GM23248 (cell line): ENCODE measurements at regions not wholly inside any gene's neighbourhood (a gene's known extent, or its start where the extent isn't known, plus 50 kb on each side); places are given as distances from the start of the nearest gene placed in this dataset.
A peak's percentile ranks its signal among the peaks of the same experiment; 100 is the strongest.

Experiments
- DNase-seq: peaks from one replicate; pipeline ENCODE4 v3.0.0-alpha.2; 2015
- H2AFZ ChIP-seq: fragments of 200-600 bp; sonication (generic); 2 replicates; pipeline ENCODE4 v1.6.1; 2016; ENCODE audit warnings: antibody characterized with exemption
- H3F3A ChIP-seq: fragments of 200-600 bp; sonication (generic); 2 replicates; pipeline ENCODE4 v1.6.1; 2016; ENCODE audit warnings: mild to moderate bottlenecking, antibody characterized with exemption, mixed run types; ENCODE audit not compliant: insufficient read depth
- H3K27ac ChIP-seq: fragments of 200-600 bp; sonication (generic); 2 replicates; pipeline ENCODE4 v1.5.1; 2016; ENCODE audit warnings: mild to moderate bottlenecking
- H3K27me3 ChIP-seq: fragments of 200-600 bp; sonication (generic); replicated peaks from 2 replicates; pipeline ENCODE4 v1.6.1; 2016; ENCODE audit warnings: mild to moderate bottlenecking; ENCODE audit not compliant: insufficient read depth
- H3K36me3 ChIP-seq: fragments of 200-600 bp; sonication (generic); 2 replicates; pipeline ENCODE4 v1.6.1; 2016; ENCODE audit warnings: low read depth, mild to moderate bottlenecking
- H3K4me1 ChIP-seq: fragments of 200-600 bp; sonication (generic); 2 replicates; pipeline ENCODE4 v1.6.1; 2016; ENCODE audit warnings: mild to moderate bottlenecking; ENCODE audit not compliant: insufficient read depth
- H3K4me2 ChIP-seq: fragments of 200-600 bp; sonication (generic); one replicate; pipeline ENCODE4 v1.6.1; 2016; ENCODE audit warnings: mild to moderate bottlenecking; ENCODE audit not compliant: unreplicated experiment
- H3K4me3 ChIP-seq: fragments of 200-600 bp; sonication (generic); 2 replicates; pipeline ENCODE4 v1.5.1; 2016; ENCODE audit warnings: mild to moderate bottlenecking
- H3K79me2 ChIP-seq: fragments of 200-600 bp; sonication (generic); 2 replicates; pipeline ENCODE4 v1.6.1; 2016; ENCODE audit warnings: mild to moderate bottlenecking; ENCODE audit not compliant: insufficient read depth
- H3K9ac ChIP-seq: fragments of 200-600 bp; sonication (generic); 2 replicates; pipeline ENCODE4 v1.6.1; 2016; ENCODE audit warnings: mild to moderate bottlenecking
- H3K9me2 ChIP-seq: fragments of 200-600 bp; sonication (generic); 2 replicates; pipeline ENCODE4 v1.6.1; 2016; ENCODE audit warnings: mixed run types, mild to moderate bottlenecking, moderate library complexity; ENCODE audit not compliant: insufficient read depth
- H3K9me3 ChIP-seq: fragments of 200-600 bp; sonication (generic); one replicate; pipeline ENCODE4 v1.6.1; 2017; ENCODE audit warnings: low read depth
- H4K20me1 ChIP-seq: fragments of 200-600 bp; sonication (generic); 2 replicates; pipeline ENCODE4 v1.6.0; 2016; ENCODE audit not compliant: insufficient read depth
- EZH2 ChIP-seq: fragments of 200-600 bp; sonication (generic); IDR thresholded peaks from 2 replicates; pipeline ENCODE4 v1.6.1; 2018; ENCODE audit warnings: antibody characterized with exemption, mild to moderate bottlenecking; ENCODE audit not compliant: insufficient read depth, poor library complexity, severe bottlenecking
- EZH2phosphoT487 ChIP-seq: fragments of 200-600 bp; sonication (generic); IDR thresholded peaks from 2 replicates; pipeline ENCODE4 v1.6.1; 2018; ENCODE audit warnings: antibody characterized with exemption, moderate library complexity, mild to moderate bottlenecking, low read depth; ENCODE audit not compliant: insufficient read depth
- WGBS, 2 experiments: methylation state at CpG; one replicate each; pipeline ENCODE4 v1.1.6; 2015 to 2017; ENCODE audit warnings: low lambda C conversion rate in 2 of 2, low coverage in 1 of 2; ENCODE audit errors: missing lambda C conversion rate in 2 of 2; 5-methylcytosine and 5-hydroxymethylcytosine counted together
- in situ Hi-C: fragments of 300-500 bp; cut with MboI; formaldehyde crosslinking; loops from 2 replicates; pipeline ENCODE4 v1.15.0; 2020

- Histone ChIP-seq H3K27me3 (no peaks in the 10 kb centered on the region), H3K9ac (no peak overlapping the region), H3K4me2 (no peak overlapping the region), H3K4me3 (no peak overlapping the region), H3K36me3 (no peaks in the 10 kb centered on the region), H3K9me2 (no peaks in the 10 kb centered on the region), H4K20me1 (no peaks in the 10 kb centered on the region), H3K79me2 (no peaks in the 10 kb centered on the region), H3F3A (peaks cover 48% of the 10 kb centered on the region), H3K9me3 (no peaks in the 10 kb centered on the region), H3K27ac (no peak overlapping the region), H3K4me1 (peaks cover 31% of the 10 kb centered on the region), H2AFZ (no peak overlapping the region)
- in situ Hi-C loops: no loop called here
- no peak for DNase-seq
- WGBS, 2 experiments: 85 to 89% methylated on average over 3 of the region's 3 CpGs
- no peak for TF ChIP-seq EZH2
- no peak for TF ChIP-seq EZH2phosphoT487
Measured at GRCh38 chr21:14879458-14879857, 185.3 kb downstream of the NRIP1 start.

DNA sequence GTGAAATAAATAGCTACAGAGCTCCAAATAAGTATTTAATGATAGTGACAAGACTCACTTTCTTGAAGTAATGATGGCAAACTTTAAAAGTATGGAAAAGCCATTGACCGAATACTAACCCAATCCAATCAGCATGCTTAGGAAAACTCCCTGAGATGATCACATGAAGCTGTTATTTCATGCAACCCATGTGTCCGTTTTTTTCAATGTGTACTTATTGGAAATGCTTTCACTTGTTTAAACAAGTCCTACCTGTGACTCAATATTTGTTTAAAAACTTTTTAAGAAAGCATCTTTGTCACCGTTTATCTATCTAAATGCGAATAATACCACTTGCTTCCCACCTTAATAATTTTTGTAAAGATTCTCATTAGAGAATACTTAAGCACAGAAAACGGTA is 185.8 kb downstream of the NRIP1 start:
- no peak for TF ChIP-seq EZH2
- 89 to 95% methylated on average over 5 of the region's 5 CpGs for WGBS, 2 experiments
- H2AFZ ChIP-seq: no peak overlapping the region
- no peaks in the 10 kb centered on the region for H3K27me3 ChIP-seq
- H3K9ac ChIP-seq: no peak overlapping the region
- no peaks in the 10 kb centered on the region for H3K9me3 ChIP-seq
- no peaks in the 10 kb centered on the region for H4K20me1 ChIP-seq
- no peaks in the 10 kb centered on the region for H3K79me2 ChIP-seq
- no peaks in the 10 kb centered on the region for H3K36me3 ChIP-seq
- peaks cover 48% of the 10 kb centered on the region for H3F3A ChIP-seq
- no peak overlapping the region for H3K4me2 ChIP-seq
- no peak overlapping the region for H3K27ac ChIP-seq
- in situ Hi-C loops: no loop called here
- peaks cover 31% of the 10 kb centered on the region for H3K4me1 ChIP-seq
- no peaks in the 10 kb centered on the region for H3K9me2 ChIP-seq
- DNase-seq: no peak
- H3K4me3 ChIP-seq: no peak overlapping the region

- DNase-seq: peak; percentile 45
- H3K4me2 ChIP-seq: peak overlapping the region; percentile 56
- 0 to 5% methylated on average over 2 of the region's 2 CpGs for WGBS, 2 experiments
Measured at GRCh38 chr21:14877581-14878228, 187.1 kb downstream of the NRIP1 start.

GRCh38 chr21:14876524-14876840 is 188.3 kb downstream of the NRIP1 start:
- Histone ChIP-seq H3K4me2 (no peak overlapping the region), H3K4me3 (no peak overlapping the region), H3K4me1 (peaks cover 27% of the 10 kb centered on the region), H2AFZ (no peak overlapping the region), H3K36me3 (no peaks in the 10 kb centered on the region), H3K9me3 (no peaks in the 10 kb centered on the region), H3K9me2 (no peaks in the 10 kb centered on the region), H3K79me2 (no peaks in the 10 kb centered on the region), H3K27me3 (no peaks in the 10 kb centered on the region), H3K27ac (no peak overlapping the region), H4K20me1 (no peaks in the 10 kb centered on the region), H3F3A (peaks cover 39% of the 10 kb centered on the region), H3K9ac (no peak overlapping the region)
- WGBS, 2 experiments: 85 to 93% methylated on average over 6 of the region's 6 CpGs
- DNase-seq: no peak
- TF ChIP-seq EZH2 (no peak), EZH2phosphoT487 (no peak)
- in situ Hi-C loops: no loop called here

More at GRCh38 chr21:14877581-14878228, 187.1 kb downstream of the NRIP1 start:
- no peaks in the 10 kb centered on the region for H3K9me2 ChIP-seq
- H3K4me3 ChIP-seq: no peak overlapping the region
- TF ChIP-seq EZH2: no peak
- TF ChIP-seq EZH2phosphoT487: no peak
- H3K9me3 ChIP-seq: no peaks in the 10 kb centered on the region
- no peaks in the 10 kb centered on the region for H4K20me1 ChIP-seq
- no peaks in the 10 kb centered on the region for H3K36me3 ChIP-seq
- H3K27me3 ChIP-seq: no peaks in the 10 kb centered on the region
- no peaks in the 10 kb centered on the region for H3K79me2 ChIP-seq
- peaks cover 31% of the 10 kb centered on the region for H3K4me1 ChIP-seq
- peaks cover 48% of the 10 kb centered on the region for H3F3A ChIP-seq
- in situ Hi-C loops: no loop called here
- no peak overlapping the region for H2AFZ ChIP-seq
- H3K9ac ChIP-seq: no peak overlapping the region
- peak overlapping the region; percentile 4 for H3K27ac ChIP-seq
